Stimulated activated CD8-positive, alpha-beta memory T cell treated with anti-CD3 and anti-CD28 coated beads, Interleukin-15, amount 100 ng/mL, for 48 hours (primary cell): ENCODE measurements at regions not wholly inside any gene's neighbourhood (a gene's known extent, or its start where the extent isn't known, plus 50 kb on each side); places are given as distances from the start of the nearest gene placed in this dataset.
A peak's percentile ranks its signal among the peaks of the same experiment; 100 is the strongest.
"Not testable (repeated sequence)": the region's sequence is repeated elsewhere in the genome, so short reads cannot be mapped to it uniquely, and the experiment has no call there.

Experiments used
- DNase-seq, 2 donors: peaks; one replicate each; pipeline ENCODE4 v3.0.0-alpha.2; 2020; ENCODE audit warnings: low read depth in 2 of 2

GRCh38 chr1:243074224-243074623 lies 180.9 kb downstream of the CEP170 start:
- not testable (repeated sequence) for DNase-seq

GRCh38 chr1:243067056-243067455 lies 188.0 kb downstream of the CEP170 start:
- not testable (repeated sequence) for DNase-seq

GRCh38 chr1:243061965-243062364 lies 193.1 kb downstream of the CEP170 start:
- DNase-seq = not testable (repeated sequence)

- DNase-seq = not testable (repeated sequence)
Observed at GRCh38 chr1:243055510-243055909, 199.6 kb downstream of the CEP170 start.

GRCh38 chr1:243055091-243055490 lies 200.0 kb downstream of the CEP170 start:
- DNase-seq = not testable (repeated sequence)

- DNase-seq = not testable (repeated sequence)
Observed at GRCh38 chr1:243054681-243055080, 200.4 kb downstream of the CEP170 start.

GRCh38 chr1:243053048-243053447 lies 202.0 kb downstream of the CEP170 start:
- DNase-seq = not testable (repeated sequence)

GRCh38 chr1:243050613-243051012 lies 204.5 kb downstream of the CEP170 start:
- DNase-seq = not testable (repeated sequence)

- not testable (repeated sequence) for DNase-seq
Observed at GRCh38 chr1:243049716-243050115, 205.4 kb downstream of the CEP170 start.

- DNase-seq = not testable (repeated sequence)
Observed at GRCh38 chr1:243021365-243021764, 233.7 kb downstream of the CEP170 start.

- DNase-seq = peak in 1 of 2 donors; percentile 1
Observed at GRCh38 chr1:243019030-243019635, 235.9 kb downstream of the CEP170 start.

GRCh38 chr1:243010719-243011118 lies 244.4 kb downstream of the CEP170 start:
- DNase-seq = not testable (repeated sequence)

- not testable (repeated sequence) for DNase-seq
Observed at GRCh38 chr1:243001003-243001402, 254.1 kb downstream of the CEP170 start.

GRCh38 chr1:242992776-242993175 lies 262.3 kb downstream of the CEP170 start:
- not testable (repeated sequence) for DNase-seq

GRCh38 chr1:242985096-242985495 lies 270.0 kb downstream of the CEP170 start:
- not testable (repeated sequence) for DNase-seq

- DNase-seq = not testable (repeated sequence)
Observed at GRCh38 chr1:242973341-242973740, 281.7 kb downstream of the CEP170 start.

GRCh38 chr1:242966892-242967291 lies 288.2 kb downstream of the CEP170 start:
- DNase-seq = no peak

GRCh38 chr1:242959397-242959796 lies 295.7 kb downstream of the CEP170 start:
- not testable (repeated sequence) for DNase-seq

GRCh38 chr1:242954945-242955344 lies 300.1 kb downstream of the CEP170 start:
- DNase-seq = not testable (repeated sequence)

- no peak for DNase-seq
Observed at GRCh38 chr1:242946206-242946605, 308.9 kb downstream of the CEP170 start.

GRCh38 chr1:242936725-242937124 lies 318.4 kb downstream of the CEP170 start:
- DNase-seq = not testable (repeated sequence)

- DNase-seq = not testable (repeated sequence)
Observed at GRCh38 chr1:242924717-242925116, 330.4 kb downstream of the CEP170 start.

- not testable (repeated sequence) for DNase-seq
Observed at GRCh38 chr1:242923603-242924002, 331.5 kb downstream of the CEP170 start.

GRCh38 chr1:242914729-242915128 lies 340.4 kb downstream of the CEP170 start:
- not testable (repeated sequence) for DNase-seq
